Astrocyte of the cerebellum (primary cell): ENCODE measurements at regions not wholly inside any gene's neighbourhood (a gene's known extent, or its start where the extent isn't known, plus 50 kb on each side); places are given as distances from the start of the nearest gene placed in this dataset.

Source experiments
- DNase-seq: peaks from one replicate; pipeline ENCODE4 v3.0.0-alpha.2; 2011; ENCODE audit warnings: low read depth
- H3K4me3 ChIP-seq: 2 replicates; pipeline ENCODE4 v1.5.1; 2011; ENCODE audit warnings: mild to moderate bottlenecking, low read depth, low read length, moderate library complexity
- CTCF ChIP-seq: IDR thresholded peaks from 2 replicates; pipeline ENCODE4 v1.5.1; 2012; ENCODE audit warnings: low read length, low read depth, moderate library complexity, mild to moderate bottlenecking; ENCODE audit errors: missing control alignments
- in situ Hi-C: cut with HindIII; loops from 2 replicates; pipeline ENCODE4 v1.10.0; 2017; ENCODE audit warnings: low sequenced_read_pairs

- no peak overlapping the region for H3K4me3 ChIP-seq
- TF ChIP-seq CTCF, result no peak
- in situ Hi-C loops, result no loop called here
- DNase-seq, result no peak
These were observed 122.8 kb upstream of the SOX5 start for GRCh38 chr12:24072302-24072701.

GRCh38 chr12:24071842-24072241, 122.4 kb upstream of the SOX5 start:
- no peak for TF ChIP-seq CTCF
- no peak overlapping the region for H3K4me3 ChIP-seq
- no peak for DNase-seq
- in situ Hi-C loops, result no loop called here

DNA sequence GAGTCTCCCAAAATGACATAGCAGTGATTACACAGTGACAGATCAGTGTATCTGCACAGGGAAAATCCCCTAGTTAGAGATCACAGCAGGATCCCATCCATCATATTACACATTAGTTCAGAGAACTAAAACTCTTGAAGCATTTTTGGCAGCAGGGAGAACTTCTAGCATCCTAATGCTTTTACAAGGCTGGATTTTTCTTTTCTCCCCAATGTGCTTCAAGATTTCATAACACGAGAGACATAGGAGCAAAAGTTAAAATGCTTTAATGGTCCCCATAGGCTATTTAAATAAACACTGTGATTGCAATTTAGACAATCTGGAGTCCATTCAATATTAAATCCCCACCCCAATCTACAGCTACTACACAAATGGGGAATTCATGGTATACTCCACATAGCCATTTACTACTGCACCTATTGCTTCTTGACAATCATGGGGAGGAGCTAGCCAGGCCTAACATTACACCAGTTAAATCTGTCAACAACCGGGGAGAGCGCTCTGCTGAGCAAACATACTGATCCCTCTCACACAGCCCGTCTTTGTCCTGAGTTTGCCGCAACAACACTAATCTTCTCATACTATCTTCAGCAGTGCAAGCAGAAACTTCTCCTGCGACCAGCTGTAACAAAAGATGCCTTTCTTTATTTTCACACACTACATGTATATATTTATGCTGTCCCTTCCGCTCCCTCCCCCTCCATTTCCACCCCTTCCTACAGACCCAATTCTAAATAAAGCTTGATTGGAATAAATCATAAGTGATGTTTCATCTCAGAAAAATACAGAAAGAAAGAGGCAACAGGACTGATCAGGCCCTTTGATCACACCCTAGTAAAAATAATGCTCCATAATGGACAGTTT, 120.3 kb upstream of the SOX5 start:
- in situ Hi-C loops, result no loop called here
- no peak overlapping the region for H3K4me3 ChIP-seq
- no peak for TF ChIP-seq CTCF
- DNase-seq, result no peak

GRCh38 chr12:24066865-24067264, 117.4 kb upstream of the SOX5 start:
- in situ Hi-C loops, result no loop called here
- DNase-seq, result peak; percentile 86
- H3K4me3 ChIP-seq, result no peak overlapping the region
- TF ChIP-seq CTCF, result no peak

- no peak overlapping the region for H3K4me3 ChIP-seq
- no peak for TF ChIP-seq CTCF
- in situ Hi-C loops, result no loop called here
- no peak for DNase-seq
These were observed 116.6 kb upstream of the SOX5 start for GRCh38 chr12:24066097-24066496.

DNA sequence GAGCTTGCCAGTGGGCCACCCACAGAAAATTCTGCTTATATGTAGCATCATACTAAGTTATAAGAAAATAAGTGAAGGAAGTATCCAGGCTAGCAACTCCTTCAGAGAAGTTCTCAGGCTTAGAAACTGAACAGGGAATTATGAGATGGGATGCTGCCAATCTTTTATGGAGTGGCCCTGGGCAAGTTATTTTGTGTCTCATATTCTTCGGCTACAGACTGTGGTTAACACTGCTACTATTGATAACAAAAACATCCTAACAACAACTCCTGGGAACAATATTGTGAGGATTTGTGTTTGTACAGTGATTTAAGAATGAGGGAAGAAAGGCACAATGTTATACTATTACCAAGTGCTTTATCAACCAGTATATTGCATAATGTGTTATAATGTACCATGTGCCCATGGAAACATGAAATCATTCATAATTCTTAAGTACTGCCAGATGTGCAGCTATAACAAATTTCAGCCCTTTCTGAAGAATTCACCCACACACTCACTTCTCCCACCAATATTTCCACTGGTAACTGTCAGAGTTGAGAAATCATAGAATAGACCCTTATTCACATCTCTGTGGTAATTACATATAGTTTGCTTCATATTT, 113.3 kb upstream of the SOX5 start:
- TF ChIP-seq CTCF, result no peak
- DNase-seq, result no peak
- no peak overlapping the region for H3K4me3 ChIP-seq
- in situ Hi-C loops, result no loop called here
